Spinal cord (tissue), 9 donors: ENCODE measurements at regions not wholly inside any gene's neighbourhood (a gene's known extent, or its start where the extent isn't known, plus 50 kb on each side); places are given as distances from the start of the nearest gene placed in this dataset.
A peak's percentile ranks its signal among the peaks of the same experiment; 100 is the strongest.
"Not testable (repeated sequence)": the region's sequence is repeated elsewhere in the genome, so short reads cannot be mapped to it uniquely, and the experiment has no call there.

Source experiments
- DNase-seq, 6 donors: peaks; one replicate each; pipeline versions ENCODE4 v3.0.0 to v3.0.0-alpha.2; 2013 to 2015; ENCODE audit warnings: low spot score in 6 of 6, low read depth in 4 of 6
- H3K27ac ChIP-seq: one replicate; pipeline ENCODE4 v1.5.1; 2013; ENCODE audit warnings: low read depth, low read length, control low read depth
- H3K27me3 ChIP-seq: one replicate; pipeline ENCODE4 v1.6.1; 2013; ENCODE audit warnings: low read length; ENCODE audit not compliant: control insufficient read depth, insufficient read depth
- H3K36me3 ChIP-seq: one replicate; pipeline ENCODE4 v1.6.1; 2013; ENCODE audit warnings: low read length; ENCODE audit not compliant: control insufficient read depth, insufficient read depth
- H3K4me1 ChIP-seq: one replicate; pipeline ENCODE4 v1.6.1; 2013; ENCODE audit warnings: low read length; ENCODE audit not compliant: control insufficient read depth, insufficient read depth
- H3K4me3 ChIP-seq: one replicate; pipeline ENCODE4 v1.5.1; 2013; ENCODE audit warnings: low read depth, low read length, control low read depth
- H3K9me3 ChIP-seq: one replicate; pipeline ENCODE4 v1.6.1; 2013; ENCODE audit warnings: low read length; ENCODE audit not compliant: control insufficient read depth, insufficient read depth
- WGBS: methylation state at CpG from one replicate; pipeline ENCODE4 v1.1.5; 2013; ENCODE audit warnings: missing lambda C conversion rate; ENCODE audit not compliant: insufficient coverage; 5-methylcytosine and 5-hydroxymethylcytosine counted together
- donor health status: healthy.

DNA sequence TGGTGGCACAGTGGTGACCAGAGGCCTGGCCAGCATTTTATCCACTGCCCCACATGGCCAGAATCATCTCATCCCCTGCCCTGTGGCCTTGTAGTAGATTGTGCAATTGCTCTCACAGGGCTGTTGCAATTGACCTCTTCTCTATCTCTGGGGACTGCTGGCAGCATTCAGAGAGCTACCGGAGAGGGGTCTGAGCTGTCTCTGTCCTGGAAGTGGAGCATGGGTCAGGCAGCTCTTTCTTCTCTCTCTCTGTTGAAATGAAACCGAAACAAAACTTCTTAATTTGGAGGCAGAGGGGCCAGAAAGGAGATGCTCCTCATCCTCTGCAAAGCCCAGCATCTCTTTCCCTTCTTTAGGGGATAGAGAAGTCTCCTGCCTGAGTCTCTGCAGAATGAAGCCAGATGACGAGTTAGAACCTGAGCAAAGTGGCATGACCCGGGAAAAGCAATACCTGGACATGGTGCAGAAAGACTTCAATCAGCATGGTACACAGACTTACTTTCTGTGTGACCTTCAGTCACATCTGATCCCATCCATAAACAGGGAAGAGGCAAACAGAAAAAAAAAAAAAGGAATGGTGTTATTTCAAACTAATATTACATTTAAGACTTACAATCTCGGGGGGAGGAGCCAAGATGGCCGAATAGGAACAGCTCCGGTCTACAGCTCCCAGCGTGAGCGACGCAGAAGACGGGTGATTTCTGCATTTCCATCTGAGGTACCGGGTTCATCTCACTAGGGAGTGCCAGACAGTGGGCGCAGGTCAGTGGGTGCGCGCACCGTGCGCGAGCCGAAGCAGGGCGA is 144.5 kb upstream of the BCL6 start:
- Histone ChIP-seq H3K27ac (no peak overlapping the region), H3K9me3 (no peaks in the 10 kb centered on the region), H3K4me3 (no peak overlapping the region), H3K27me3 (no peaks in the 10 kb centered on the region), H3K4me1 (no peaks in the 10 kb centered on the region), H3K36me3 (no peaks in the 10 kb centered on the region)
- 91% methylated on average over 11 of the region's 20 CpGs for WGBS
- no peak for DNase-seq

DNA sequence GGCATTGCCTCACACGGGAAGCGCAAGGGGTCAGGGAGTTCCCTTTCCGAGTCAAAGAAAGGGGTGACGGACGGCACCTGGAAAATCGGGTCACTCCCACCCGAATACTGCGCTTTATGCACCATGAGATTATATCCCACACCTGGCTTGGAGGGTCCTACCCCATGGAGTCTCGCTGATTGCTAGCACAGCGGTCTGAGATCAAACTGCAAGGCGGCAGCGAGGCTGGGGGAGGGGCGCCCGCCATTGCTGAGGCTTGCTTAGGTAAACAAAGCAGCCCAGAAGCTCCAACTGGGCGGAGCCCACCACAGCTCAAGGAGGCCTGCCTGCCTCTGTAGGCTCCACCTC is 145.1 kb upstream of the BCL6 start:
- H3K9me3 ChIP-seq, H3K4me3 ChIP-seq, H3K27ac ChIP-seq, DNase-seq, H3K36me3 ChIP-seq, H3K4me1 ChIP-seq, H3K27me3 ChIP-seq: not testable (repeated sequence)
- WGBS: 97% methylated on average over 13 of the region's 15 CpGs

DNA sequence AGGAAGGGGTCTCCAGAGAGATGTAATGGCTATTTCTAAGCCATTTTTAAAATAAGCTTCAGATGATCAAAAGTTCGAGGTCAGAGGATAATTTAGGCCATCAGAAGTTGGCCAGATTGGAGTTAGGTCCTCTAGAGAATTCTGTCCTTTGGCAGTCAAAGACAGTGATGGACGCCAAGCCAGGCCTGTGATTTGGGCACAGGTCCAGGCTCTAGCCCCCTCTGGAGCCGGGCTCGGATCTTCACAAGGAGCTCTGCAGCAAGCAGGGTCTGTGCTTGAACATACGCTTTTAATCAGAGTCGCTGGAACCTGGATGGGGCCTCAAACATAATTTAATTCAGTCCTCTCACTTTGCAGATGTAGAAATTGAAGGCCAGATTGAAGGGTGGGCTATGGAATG is 151.4 kb upstream of the BCL6 start:
- no peaks in the 10 kb centered on the region for H3K36me3 ChIP-seq
- DNase-seq: peak in 1 of 6 donors; percentile 30
- H3K4me1 ChIP-seq: no peaks in the 10 kb centered on the region
- H3K4me3 ChIP-seq: no peak overlapping the region
- H3K27ac ChIP-seq: no peak overlapping the region
- H3K9me3 ChIP-seq: no peaks in the 10 kb centered on the region
- WGBS: 54% methylated on average over 6 of the region's 6 CpGs
- no peaks in the 10 kb centered on the region for H3K27me3 ChIP-seq

DNA sequence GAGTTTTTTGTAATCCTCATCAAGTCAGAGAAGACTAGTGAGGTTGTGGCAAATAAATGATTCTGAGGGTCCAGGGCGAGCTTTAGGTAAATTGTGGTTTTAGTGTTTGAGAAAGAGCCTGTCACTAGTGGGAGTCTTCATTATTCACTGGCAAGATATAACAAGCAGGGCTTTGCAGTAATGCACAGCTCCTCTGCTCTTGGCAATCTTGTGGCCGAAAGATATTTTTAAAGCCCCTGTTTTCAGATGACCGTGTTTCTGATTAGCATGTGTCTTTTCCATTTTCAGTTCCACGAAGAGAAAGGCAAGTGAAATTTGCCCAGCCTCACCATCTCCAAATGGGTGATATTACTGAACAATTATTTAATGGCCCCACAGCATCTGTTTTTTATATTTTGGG is 154.0 kb upstream of the BCL6 start:
- no peak for DNase-seq
- H3K36me3 ChIP-seq: no peaks in the 10 kb centered on the region
- H3K4me3 ChIP-seq: no peak overlapping the region
- H3K27me3 ChIP-seq: no peaks in the 10 kb centered on the region
- H3K9me3 ChIP-seq: peaks cover 2% of the 10 kb centered on the region
- H3K27ac ChIP-seq: no peak overlapping the region
- H3K4me1 ChIP-seq: no peaks in the 10 kb centered on the region
- WGBS: 96% methylated on average over 3 of the region's 4 CpGs

DNA sequence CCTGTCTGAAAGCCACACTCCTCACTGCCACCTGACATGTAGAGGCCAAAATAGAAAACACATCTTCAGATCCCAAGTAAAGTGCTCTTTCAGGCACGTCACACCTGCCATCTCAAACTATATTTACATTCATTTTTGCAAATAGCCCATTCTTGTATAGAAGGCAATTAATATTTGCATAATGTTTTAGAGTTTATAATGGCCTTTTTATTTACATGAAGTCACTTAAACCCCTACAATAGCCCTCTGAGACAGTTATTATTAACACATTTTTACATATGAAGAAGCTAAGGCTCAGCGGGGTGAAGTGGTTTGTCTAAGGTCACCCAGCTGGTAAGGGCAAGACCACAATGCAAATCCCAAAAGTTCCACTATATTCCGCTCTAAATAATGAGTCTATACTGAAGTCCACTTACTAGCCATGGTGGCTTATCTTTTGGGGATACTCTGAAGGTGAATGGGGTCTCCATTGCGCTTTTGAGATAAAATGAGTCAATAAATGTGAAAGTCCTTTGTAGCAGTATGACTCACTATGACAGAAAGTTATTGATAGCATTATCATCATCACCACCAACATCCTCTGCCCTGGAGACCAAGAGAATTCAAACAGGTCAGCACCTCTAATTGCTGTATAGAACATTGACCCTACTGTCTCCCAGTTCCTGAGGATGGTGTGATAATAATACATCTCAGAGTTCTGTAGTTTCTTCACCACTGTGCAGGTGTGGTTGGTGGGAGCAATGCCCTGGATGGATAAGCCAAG is 155.9 kb upstream of the BCL6 start:
- WGBS: no CpG with 5 or more reads among the region's 4 CpGs
- Histone ChIP-seq H3K4me1 (no peaks in the 10 kb centered on the region), H3K36me3 (no peaks in the 10 kb centered on the region), H3K27ac (no peak overlapping the region), H3K4me3 (no peak overlapping the region), H3K27me3 (no peaks in the 10 kb centered on the region), H3K9me3 (peaks cover 2% of the 10 kb centered on the region)
- DNase-seq: no peak

DNA sequence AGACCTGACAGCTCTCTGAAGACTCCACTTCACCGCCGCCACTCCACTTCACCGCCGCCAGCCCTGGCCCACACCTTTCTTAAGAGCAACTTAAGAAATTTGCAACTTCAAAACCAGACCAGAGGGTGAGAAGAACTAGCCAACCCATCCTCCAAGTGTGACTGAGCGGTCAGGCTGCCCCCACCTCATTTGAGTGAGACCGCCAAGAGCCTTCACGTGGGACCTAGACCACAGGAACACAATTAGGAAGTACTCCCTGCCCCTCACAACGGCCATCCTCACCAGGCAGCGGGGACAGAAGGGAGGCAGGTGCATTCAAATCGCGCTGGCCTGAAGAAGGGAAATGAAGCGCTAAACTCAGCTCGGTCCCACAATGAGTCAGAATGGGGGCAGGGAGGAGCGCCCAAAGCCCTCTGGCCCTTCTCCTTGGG is 156.8 kb upstream of the BCL6 start:
- no peak overlapping the region for H3K27ac ChIP-seq
- no peak for DNase-seq
- no peaks in the 10 kb centered on the region for H3K36me3 ChIP-seq
- WGBS: 92% methylated on average over 13 of the region's 14 CpGs
- no peaks in the 10 kb centered on the region for H3K27me3 ChIP-seq
- H3K4me1 ChIP-seq: no peaks in the 10 kb centered on the region
- H3K9me3 ChIP-seq: peaks cover 2% of the 10 kb centered on the region
- no peak overlapping the region for H3K4me3 ChIP-seq

DNA sequence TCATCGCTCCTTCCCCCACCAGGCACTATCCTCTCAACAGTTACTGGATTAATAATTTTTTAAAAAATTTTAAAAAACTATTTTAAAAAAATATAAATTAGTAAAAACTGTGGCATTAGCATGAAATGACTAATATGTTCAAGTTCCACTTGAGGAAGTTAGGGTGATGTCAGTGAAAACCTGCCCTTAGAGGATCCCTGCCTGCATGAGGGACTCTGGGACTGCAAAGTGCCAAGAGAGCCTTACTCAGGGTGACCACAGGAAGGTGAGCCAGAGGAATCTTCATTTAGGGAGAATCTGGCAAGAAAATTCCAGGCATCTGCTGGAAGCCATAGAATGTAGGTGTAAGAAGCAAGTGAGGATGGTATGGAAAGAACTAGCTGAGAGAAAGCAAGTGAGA is 157.7 kb upstream of the BCL6 start:
- H3K9me3 ChIP-seq: peaks cover 2% of the 10 kb centered on the region
- H3K36me3 ChIP-seq: no peaks in the 10 kb centered on the region
- H3K27me3 ChIP-seq: no peaks in the 10 kb centered on the region
- no peak for DNase-seq
- no peaks in the 10 kb centered on the region for H3K4me1 ChIP-seq
- H3K4me3 ChIP-seq: no peak overlapping the region
- no peak overlapping the region for H3K27ac ChIP-seq
- no CpG with 5 or more reads among the region's 1 CpG for WGBS

DNA sequence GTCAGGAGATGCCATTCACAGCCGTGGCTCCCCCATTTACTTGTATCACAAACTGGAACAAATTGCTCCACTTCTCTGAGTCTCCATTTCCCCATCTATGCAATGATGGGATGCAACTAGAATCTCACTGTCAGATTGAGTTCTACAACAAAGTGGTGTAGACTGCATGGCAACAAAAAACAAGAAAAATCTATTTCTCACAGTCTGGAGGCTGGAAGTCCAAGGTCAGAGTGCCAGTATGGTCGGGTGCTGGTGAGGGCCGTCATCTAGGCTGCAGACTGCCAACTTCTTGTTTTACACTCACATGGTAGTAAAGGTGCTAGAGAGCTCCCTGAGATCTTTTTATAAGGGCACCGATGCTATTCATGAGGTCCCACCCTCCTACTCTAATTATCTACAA is 158.4 kb upstream of the BCL6 start:
- Histone ChIP-seq H3K4me1 (no peaks in the 10 kb centered on the region), H3K4me3 (no peak overlapping the region), H3K27ac (no peak overlapping the region), H3K9me3 (peaks cover 2% of the 10 kb centered on the region), H3K36me3 (no peaks in the 10 kb centered on the region), H3K27me3 (no peaks in the 10 kb centered on the region)
- DNase-seq: no peak
- WGBS: 87% methylated on average over 3 of the region's 4 CpGs

DNA sequence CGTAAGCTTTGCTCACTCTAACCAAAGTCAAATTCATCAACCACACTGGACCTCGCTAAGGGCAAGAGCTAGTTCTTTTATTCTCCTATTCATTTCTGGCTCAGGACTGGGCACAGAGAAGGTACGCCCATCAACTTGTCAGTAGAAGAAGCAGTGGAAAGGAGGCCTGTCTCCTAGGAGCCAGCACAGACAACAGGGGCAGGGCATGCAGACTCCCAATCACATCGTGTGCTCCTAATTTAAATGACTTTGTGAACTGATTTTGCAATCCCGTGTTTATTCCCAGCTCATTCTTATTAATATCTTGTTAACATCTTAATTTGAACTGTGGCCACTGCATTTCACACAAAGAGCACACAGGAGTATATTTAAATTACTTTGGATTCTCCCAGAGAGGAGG is 161.1 kb upstream of the BCL6 start:
- no peak overlapping the region for H3K4me3 ChIP-seq
- WGBS: no CpG with 5 or more reads among the region's 5 CpGs
- H3K4me1 ChIP-seq: no peaks in the 10 kb centered on the region
- peaks cover 2% of the 10 kb centered on the region for H3K9me3 ChIP-seq
- H3K27me3 ChIP-seq: no peaks in the 10 kb centered on the region
- no peaks in the 10 kb centered on the region for H3K36me3 ChIP-seq
- H3K27ac ChIP-seq: no peak overlapping the region
- DNase-seq: no peak

DNA sequence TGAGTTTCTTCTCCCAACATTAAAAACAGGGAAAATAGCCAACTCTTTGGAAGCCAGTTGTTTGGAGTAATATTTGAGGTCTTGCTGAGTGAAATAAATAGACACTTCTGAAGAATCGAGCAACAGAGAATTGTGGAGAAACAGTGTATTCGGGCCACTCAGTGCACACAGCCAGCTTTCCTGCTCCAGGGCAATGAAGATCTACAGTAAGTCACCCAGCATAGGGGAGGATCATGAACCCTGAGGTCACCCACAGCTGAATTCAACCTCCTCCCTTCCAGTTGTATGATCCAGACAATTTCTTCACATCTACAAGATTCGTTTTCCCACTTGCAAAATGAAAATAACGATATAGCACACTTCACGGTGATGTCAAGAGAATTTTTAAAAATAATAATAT is 161.7 kb upstream of the BCL6 start:
- Histone ChIP-seq H3K4me1 (no peaks in the 10 kb centered on the region), H3K9me3 (peaks cover 2% of the 10 kb centered on the region), H3K27me3 (no peaks in the 10 kb centered on the region), H3K4me3 (no peak overlapping the region), H3K27ac (no peak overlapping the region), H3K36me3 (no peaks in the 10 kb centered on the region)
- WGBS: 89% methylated on average over 2 of the region's 5 CpGs
- no peak for DNase-seq
